Activated CD4-positive, alpha-beta T cell treated with anti-CD3 and anti-CD28 coated beads, Interleukin-2, amount 10 ng/mL, durations not matched to agents 7 days and 5 days (primary cell): ENCODE measurements at regions not wholly inside any gene's neighbourhood (a gene's known extent, or its start where the extent isn't known, plus 50 kb on each side); places are given as distances from the start of the nearest gene placed in this dataset.
"Not testable (repeated sequence)": the region's sequence is repeated elsewhere in the genome, so short reads cannot be mapped to it uniquely, and the experiment has no call there.

Experiments used
- CTCF ChIA-PET: fragments of 350-600 bp; sonication (Branson Sonifier 250); formaldehyde crosslinking; loops from one replicate; lab custom pipeline; 2021; ENCODE audit warnings: antibody characterized with exemption; lab: Charles Lee
- POLR2A ChIA-PET: fragments of 350-600 bp; sonication (Branson Sonifier 250); formaldehyde crosslinking; loops from one replicate; lab custom pipeline; 2021; ENCODE audit warnings: antibody characterized with exemption; lab: Charles Lee
- DNase-seq: peaks from one replicate; pipeline ENCODE4 v3.0.0-alpha.2; 2020
- H3K27ac Mint-ChIP-seq: one replicate; pipeline ENCODE4 v1.8.0; 2021; ENCODE audit warnings: mild to moderate bottlenecking, moderate library complexity, mixed read lengths
- H3K27me3 Mint-ChIP-seq: one replicate; pipeline ENCODE4 v1.8.0; 2021; ENCODE audit warnings: mixed read lengths
- H3K36me3 Mint-ChIP-seq: one replicate; pipeline ENCODE4 v1.8.0; 2021; ENCODE audit warnings: low read depth, mixed read lengths
- H3K4me1 Mint-ChIP-seq: one replicate; pipeline ENCODE4 v1.8.0; 2021; ENCODE audit warnings: mixed read lengths
- H3K4me3 Mint-ChIP-seq: one replicate; pipeline ENCODE4 v1.8.0; 2021; ENCODE audit warnings: mild to moderate bottlenecking, moderate library complexity, mixed read lengths
- H3K9me3 Mint-ChIP-seq: one replicate; pipeline ENCODE4 v1.8.0; 2021; ENCODE audit warnings: mixed read lengths

- POLR2A ChIA-PET = no interaction called here
- H3K27ac Mint-ChIP-seq = no peak overlapping the region
- no peaks in the 10 kb centered on the region for H3K36me3 Mint-ChIP-seq
- H3K4me1 Mint-ChIP-seq = no peaks in the 10 kb centered on the region
- no peak for DNase-seq
- CTCF ChIA-PET = no interaction called here
- peaks cover 5% of the 10 kb centered on the region for H3K9me3 Mint-ChIP-seq
- H3K4me3 Mint-ChIP-seq = no peak overlapping the region
- H3K27me3 Mint-ChIP-seq = no peaks in the 10 kb centered on the region
These were observed 1120.0 kb upstream of the CDH10 start for GRCh38 chr5:25764733-25765132.

GRCh38 chr5:25763781-25764180, 1119.0 kb upstream of the CDH10 start:
- Mint-ChIP-seq H3K27ac (no peak overlapping the region), H3K4me3 (no peak overlapping the region), H3K9me3 (peaks cover 5% of the 10 kb centered on the region), H3K4me1 (no peaks in the 10 kb centered on the region), H3K27me3 (no peaks in the 10 kb centered on the region), H3K36me3 (no peaks in the 10 kb centered on the region)
- DNase-seq = no peak
- CTCF ChIA-PET = no interaction called here
- POLR2A ChIA-PET = no interaction called here

GRCh38 chr5:25754895-25755294, 1110.1 kb upstream of the CDH10 start:
- H3K27ac Mint-ChIP-seq = no peak overlapping the region
- POLR2A ChIA-PET = no interaction called here
- no peaks in the 10 kb centered on the region for H3K36me3 Mint-ChIP-seq
- no peak for DNase-seq
- CTCF ChIA-PET = no interaction called here
- H3K27me3 Mint-ChIP-seq = no peaks in the 10 kb centered on the region
- H3K4me1 Mint-ChIP-seq = no peaks in the 10 kb centered on the region
- H3K4me3 Mint-ChIP-seq = no peak overlapping the region
- H3K9me3 Mint-ChIP-seq = peaks cover 33% of the 10 kb centered on the region

GRCh38 chr5:25744908-25745307, 1100.1 kb upstream of the CDH10 start:
- CTCF ChIA-PET = no interaction called here
- H3K27ac Mint-ChIP-seq = no peak overlapping the region
- POLR2A ChIA-PET = no interaction called here
- DNase-seq = no peak
- H3K9me3 Mint-ChIP-seq = peaks cover 9% of the 10 kb centered on the region
- no peak overlapping the region for H3K4me3 Mint-ChIP-seq
- no peaks in the 10 kb centered on the region for H3K27me3 Mint-ChIP-seq
- H3K36me3 Mint-ChIP-seq = no peaks in the 10 kb centered on the region
- no peaks in the 10 kb centered on the region for H3K4me1 Mint-ChIP-seq

GRCh38 chr5:25716680-25717079, 1071.9 kb upstream of the CDH10 start:
- Mint-ChIP-seq H3K27ac (no peak overlapping the region), H3K9me3 (no peaks in the 10 kb centered on the region), H3K27me3 (no peaks in the 10 kb centered on the region), H3K4me3 (no peak overlapping the region), H3K36me3 (no peaks in the 10 kb centered on the region), H3K4me1 (no peaks in the 10 kb centered on the region)
- ChIA-PET CTCF (no interaction called here), POLR2A (no interaction called here)
- DNase-seq = no peak

GRCh38 chr5:25713259-25713658, 1068.5 kb upstream of the CDH10 start:
- H3K27me3 Mint-ChIP-seq = no peaks in the 10 kb centered on the region
- POLR2A ChIA-PET = no interaction called here
- CTCF ChIA-PET = no interaction called here
- H3K36me3 Mint-ChIP-seq = no peaks in the 10 kb centered on the region
- H3K4me3 Mint-ChIP-seq = no peak overlapping the region
- peaks cover 5% of the 10 kb centered on the region for H3K9me3 Mint-ChIP-seq
- no peak overlapping the region for H3K27ac Mint-ChIP-seq
- H3K4me1 Mint-ChIP-seq = no peaks in the 10 kb centered on the region
- DNase-seq = no peak

- no peaks in the 10 kb centered on the region for H3K4me1 Mint-ChIP-seq
- POLR2A ChIA-PET = no interaction called here
- no peaks in the 10 kb centered on the region for H3K36me3 Mint-ChIP-seq
- CTCF ChIA-PET = no interaction called here
- H3K27me3 Mint-ChIP-seq = no peaks in the 10 kb centered on the region
- peaks cover 16% of the 10 kb centered on the region for H3K9me3 Mint-ChIP-seq
- DNase-seq = no peak
- no peak overlapping the region for H3K27ac Mint-ChIP-seq
- H3K4me3 Mint-ChIP-seq = no peak overlapping the region
These were observed 1062.3 kb upstream of the CDH10 start for GRCh38 chr5:25707093-25707492.

- ChIA-PET POLR2A (no interaction called here), CTCF (no interaction called here)
- Mint-ChIP-seq H3K4me1 (no peaks in the 10 kb centered on the region), H3K36me3 (no peaks in the 10 kb centered on the region), H3K27me3 (no peaks in the 10 kb centered on the region), H3K4me3 (no peak overlapping the region), H3K27ac (no peak overlapping the region), H3K9me3 (peaks cover 9% of the 10 kb centered on the region)
- DNase-seq = no peak
These were observed 1057.2 kb upstream of the CDH10 start for GRCh38 chr5:25701936-25702335.

- no peak for DNase-seq
- Mint-ChIP-seq H3K9me3 (peaks cover 4% of the 10 kb centered on the region), H3K36me3 (no peaks in the 10 kb centered on the region), H3K27me3 (no peaks in the 10 kb centered on the region), H3K4me1 (no peaks in the 10 kb centered on the region), H3K4me3 (no peak overlapping the region), H3K27ac (no peak overlapping the region)
- POLR2A ChIA-PET = no interaction called here
- CTCF ChIA-PET = no interaction called here
These were observed 1050.0 kb upstream of the CDH10 start for GRCh38 chr5:25694801-25695200.

GRCh38 chr5:25688156-25688555, 1043.4 kb upstream of the CDH10 start:
- no peak overlapping the region for H3K4me3 Mint-ChIP-seq
- DNase-seq = no peak
- no peaks in the 10 kb centered on the region for H3K36me3 Mint-ChIP-seq
- H3K4me1 Mint-ChIP-seq = no peaks in the 10 kb centered on the region
- H3K27ac Mint-ChIP-seq = no peak overlapping the region
- POLR2A ChIA-PET = no interaction called here
- H3K27me3 Mint-ChIP-seq = no peaks in the 10 kb centered on the region
- H3K9me3 Mint-ChIP-seq = peaks cover 2% of the 10 kb centered on the region
- CTCF ChIA-PET = no interaction called here

GRCh38 chr5:25669645-25670401, 1025.0 kb upstream of the CDH10 start:
- ChIA-PET POLR2A (no interaction called here), CTCF (interaction anchor here (0.7 kb wide), 1 partner anchor 20 kb away, joined by 4 read pairs; no protein-coding TSS in a partner anchor)
- no peak overlapping the region for H3K27ac Mint-ChIP-seq
- peaks cover 9% of the 10 kb centered on the region for H3K9me3 Mint-ChIP-seq
- no peak overlapping the region for H3K4me3 Mint-ChIP-seq
- H3K36me3 Mint-ChIP-seq = no peaks in the 10 kb centered on the region
- no peaks in the 10 kb centered on the region for H3K4me1 Mint-ChIP-seq
- H3K27me3 Mint-ChIP-seq = no peaks in the 10 kb centered on the region
- no peak for DNase-seq

GRCh38 chr5:25662610-25663009, 1017.8 kb upstream of the CDH10 start:
- ChIA-PET CTCF (no interaction called here), POLR2A (no interaction called here)
- Mint-ChIP-seq H3K36me3 (no peaks in the 10 kb centered on the region), H3K4me1 (no peaks in the 10 kb centered on the region), H3K9me3 (peaks cover 15% of the 10 kb centered on the region), H3K27ac (no peak overlapping the region), H3K4me3 (no peak overlapping the region), H3K27me3 (no peaks in the 10 kb centered on the region)
- DNase-seq = no peak

- H3K9me3 Mint-ChIP-seq = peaks cover 29% of the 10 kb centered on the region
- H3K4me3 Mint-ChIP-seq, H3K27ac Mint-ChIP-seq, H3K4me1 Mint-ChIP-seq, H3K27me3 Mint-ChIP-seq, DNase-seq, H3K36me3 Mint-ChIP-seq, POLR2A ChIA-PET: not testable (repeated sequence)
- CTCF ChIA-PET = interaction anchor here (0.6 kb wide), 1 partner anchor 19 kb away, joined by 4 read pairs; no protein-coding TSS in a partner anchor
These were observed 1005.5 kb upstream of the CDH10 start for GRCh38 chr5:25650316-25650715.
